ENCODE measurements at regions not wholly inside any gene's neighbourhood (a gene's known extent, or its start where the extent isn't known, plus 50 kb on each side); places are given as distances from the start of the nearest gene placed in this dataset.

DNA sequence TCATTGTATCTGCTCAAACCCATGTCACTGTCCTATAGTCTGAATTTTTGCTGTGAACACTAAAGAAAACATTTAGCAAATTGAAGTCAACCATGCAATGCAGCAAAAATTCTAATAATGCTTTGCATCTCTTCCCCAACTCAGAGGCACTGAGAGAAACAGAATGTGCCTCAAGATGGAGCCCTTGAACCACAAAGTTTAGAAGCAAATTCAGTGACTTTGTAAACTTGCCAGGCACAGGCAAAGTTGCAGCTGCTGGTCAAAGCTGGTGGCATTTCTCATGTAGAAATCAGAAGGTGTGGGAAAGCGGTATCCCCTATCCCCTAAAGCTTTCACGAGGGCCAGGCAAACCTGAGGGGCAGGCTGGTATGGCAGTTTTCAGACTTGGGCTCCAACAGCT lies 121.7 kb upstream of the DIPK2B start:
- Histone ChIP-seq H3K4me3 (ENCODE audit: low read depth in 2 of 2, low read length in 2 of 2) (no peak overlapping the region), H3K36me3 (ENCODE audit: control insufficient read depth, insufficient read depth, low read length) (no peaks in the 10 kb centered on the region), H3K9me3 (ENCODE audit: control insufficient read depth, insufficient read depth, low read depth, low read length) (no peaks in the 10 kb centered on the region), H3K4me1 (ENCODE audit: control insufficient read depth, insufficient read depth, low read length) (no peaks in the 10 kb centered on the region), H3K27ac (ENCODE audit: low read length) (no peak overlapping the region), H3K27me3 (ENCODE audit: control insufficient read depth, insufficient read depth, low read length) (no peaks in the 10 kb centered on the region)
- intact Hi-C loops (cut with micrococcal nuclease; ENCODE audit: unreplicated experiment) = loop anchor here (5.0 to 10.0 kb wide), 2 partner anchors 182 to 430 kb away; no protein-coding TSS in a partner anchor
- DNase-seq (ENCODE audit: low read depth, low spot score) = peak; percentile 56
- ATAC-seq = peak; percentile 85; the same call in 1 of the 2 replicates
- TF ChIP-seq, protein P1, sequence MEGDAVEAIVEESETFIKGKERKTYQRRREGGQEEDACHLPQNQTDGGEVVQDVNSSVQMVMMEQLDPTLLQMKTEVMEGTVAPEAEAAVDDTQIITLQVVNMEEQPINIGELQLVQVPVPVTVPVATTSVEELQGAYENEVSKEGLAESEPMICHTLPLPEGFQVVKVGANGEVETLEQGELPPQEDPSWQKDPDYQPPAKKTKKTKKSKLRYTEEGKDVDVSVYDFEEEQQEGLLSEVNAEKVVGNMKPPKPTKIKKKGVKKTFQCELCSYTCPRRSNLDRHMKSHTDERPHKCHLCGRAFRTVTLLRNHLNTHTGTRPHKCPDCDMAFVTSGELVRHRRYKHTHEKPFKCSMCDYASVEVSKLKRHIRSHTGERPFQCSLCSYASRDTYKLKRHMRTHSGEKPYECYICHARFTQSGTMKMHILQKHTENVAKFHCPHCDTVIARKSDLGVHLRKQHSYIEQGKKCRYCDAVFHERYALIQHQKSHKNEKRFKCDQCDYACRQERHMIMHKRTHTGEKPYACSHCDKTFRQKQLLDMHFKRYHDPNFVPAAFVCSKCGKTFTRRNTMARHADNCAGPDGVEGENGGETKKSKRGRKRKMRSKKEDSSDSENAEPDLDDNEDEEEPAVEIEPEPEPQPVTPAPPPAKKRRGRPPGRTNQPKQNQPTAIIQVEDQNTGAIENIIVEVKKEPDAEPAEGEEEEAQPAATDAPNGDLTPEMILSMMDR (IDR thresholded peaks at IDR 0.05) = peak; percentile 63
- TF ChIP-seq, protein P2, sequence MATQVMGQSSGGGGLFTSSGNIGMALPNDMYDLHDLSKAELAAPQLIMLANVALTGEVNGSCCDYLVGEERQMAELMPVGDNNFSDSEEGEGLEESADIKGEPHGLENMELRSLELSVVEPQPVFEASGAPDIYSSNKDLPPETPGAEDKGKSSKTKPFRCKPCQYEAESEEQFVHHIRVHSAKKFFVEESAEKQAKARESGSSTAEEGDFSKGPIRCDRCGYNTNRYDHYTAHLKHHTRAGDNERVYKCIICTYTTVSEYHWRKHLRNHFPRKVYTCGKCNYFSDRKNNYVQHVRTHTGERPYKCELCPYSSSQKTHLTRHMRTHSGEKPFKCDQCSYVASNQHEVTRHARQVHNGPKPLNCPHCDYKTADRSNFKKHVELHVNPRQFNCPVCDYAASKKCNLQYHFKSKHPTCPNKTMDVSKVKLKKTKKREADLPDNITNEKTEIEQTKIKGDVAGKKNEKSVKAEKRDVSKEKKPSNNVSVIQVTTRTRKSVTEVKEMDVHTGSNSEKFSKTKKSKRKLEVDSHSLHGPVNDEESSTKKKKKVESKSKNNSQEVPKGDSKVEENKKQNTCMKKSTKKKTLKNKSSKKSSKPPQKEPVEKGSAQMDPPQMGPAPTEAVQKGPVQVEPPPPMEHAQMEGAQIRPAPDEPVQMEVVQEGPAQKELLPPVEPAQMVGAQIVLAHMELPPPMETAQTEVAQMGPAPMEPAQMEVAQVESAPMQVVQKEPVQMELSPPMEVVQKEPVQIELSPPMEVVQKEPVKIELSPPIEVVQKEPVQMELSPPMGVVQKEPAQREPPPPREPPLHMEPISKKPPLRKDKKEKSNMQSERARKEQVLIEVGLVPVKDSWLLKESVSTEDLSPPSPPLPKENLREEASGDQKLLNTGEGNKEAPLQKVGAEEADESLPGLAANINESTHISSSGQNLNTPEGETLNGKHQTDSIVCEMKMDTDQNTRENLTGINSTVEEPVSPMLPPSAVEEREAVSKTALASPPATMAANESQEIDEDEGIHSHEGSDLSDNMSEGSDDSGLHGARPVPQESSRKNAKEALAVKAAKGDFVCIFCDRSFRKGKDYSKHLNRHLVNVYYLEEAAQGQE (IDR thresholded peaks at IDR 0.05; ENCODE audit: insufficient read depth in 1 of 2, low read depth in 2 of 2, low read length in 1 of 2) = no peak
- in situ Hi-C loops (cut with HindIII; ENCODE audit: low pct_unique_long_range_greater_than_20kb, low sequenced_read_pairs) = no loop called here
- ChIA-PET CTCF (no interaction called here), POLR2A (interaction anchor here (0.6 kb wide), 1 partner anchor 447 kb away, joined by 6 read pairs; no protein-coding TSS in a partner anchor)
- BruUV-seq (replicated peaks) = no TSS peak

DNA sequence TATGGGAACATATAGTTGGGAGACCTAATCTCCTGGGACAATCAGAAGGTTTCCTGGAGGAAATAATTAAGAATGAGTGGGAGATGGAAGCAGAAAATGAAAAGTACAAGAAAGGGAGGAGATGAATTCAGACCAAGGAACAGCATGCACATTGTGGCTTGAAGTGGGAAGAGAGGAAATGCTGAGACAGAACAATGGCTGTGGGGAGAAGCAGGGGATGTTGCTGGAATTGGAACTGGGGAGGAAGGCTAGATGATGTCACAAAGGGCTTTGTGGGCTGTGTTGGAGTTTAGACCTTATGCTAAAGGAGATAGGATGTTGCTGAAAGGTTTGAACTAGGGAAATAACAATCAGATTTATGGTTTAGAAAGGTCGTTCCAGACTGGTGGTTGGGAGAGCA lies 119.5 kb upstream of the DIPK2B start:
- CTCF ChIA-PET = no interaction called here
- H3K27me3 ChIP-seq (ENCODE audit: control insufficient read depth, insufficient read depth, low read length) = no peaks in the 10 kb centered on the region

More for the DNA sequence above, 119.5 kb upstream of the DIPK2B start:
- ATAC-seq (no peak), DNase-seq (ENCODE audit: low read depth, low spot score) (no peak)
- POLR2A ChIA-PET = no interaction called here
- H3K9me3 ChIP-seq (ENCODE audit: control insufficient read depth, insufficient read depth, low read depth, low read length) = no peaks in the 10 kb centered on the region
- intact Hi-C loops (cut with micrococcal nuclease; ENCODE audit: unreplicated experiment) = loop anchor here (5.0 to 10.0 kb wide), 2 partner anchors 185 to 432 kb away; no protein-coding TSS in a partner anchor
- in situ Hi-C loops (cut with HindIII; ENCODE audit: low pct_unique_long_range_greater_than_20kb, low sequenced_read_pairs) = no loop called here
- no peak for TF ChIP-seq SIN3A (IDR thresholded peaks at IDR 0.05; ENCODE audit: borderline replicate concordance, insufficient read depth, low read depth, low read length)
- TF ChIP-seq, protein P1 (IDR thresholded peaks at IDR 0.05) = no peak
- TF ChIP-seq, protein P2 (IDR thresholded peaks at IDR 0.05; ENCODE audit: insufficient read depth in 1 of 2, low read depth in 2 of 2, low read length in 1 of 2) = no peak
- no peak for TF ChIP-seq POLR2AphosphoS5 (IDR thresholded peaks at IDR 0.05; ENCODE audit: low read depth, low read length)
- TF ChIP-seq TCF7L2 (IDR thresholded peaks at IDR 0.05; ENCODE audit: low read depth, low read length) = no peak
- no peak overlapping the region for H3K27ac ChIP-seq (ENCODE audit: low read length)
- H3K4me3 ChIP-seq (ENCODE audit: low read depth in 2 of 2, low read length in 2 of 2) = no peak overlapping the region
- H3K36me3 ChIP-seq (ENCODE audit: control insufficient read depth, insufficient read depth, low read length) = no peaks in the 10 kb centered on the region
- H3K4me1 ChIP-seq (ENCODE audit: control insufficient read depth, insufficient read depth, low read length) = no peaks in the 10 kb centered on the region
- no TSS peak for BruUV-seq (replicated peaks)

Measured in Panc1 (cell line).